Body of pancreas (tissue), 4 donors: ENCODE measurements at regions not wholly inside any gene's neighbourhood (a gene's known extent, or its start where the extent isn't known, plus 50 kb on each side); places are given as distances from the start of the nearest gene placed in this dataset.

Source experiments
- POLR2A ChIP-seq, 3 donors: fragments of 450-650 bp; IDR thresholded peaks; one replicate each; pipeline ENCODE4 v1.6.1; 2016; ENCODE audit warnings: antibody characterized with exemption in 3 of 3, mild to moderate bottlenecking in 2 of 3
- TF ChIP-seq, protein P1 (sequence below), 7 experiments: fragments of 450-650 bp in 4 of 7; fragments of 200-600 bp in 3 of 7; sonication (generic) in 3 of 7; IDR thresholded peaks; one replicate each; pipeline ENCODE4 v1.5.1; 2016 to 2019; ENCODE audit warnings: antibody characterized with exemption in 7 of 7

GRCh38 chr12:11580125-11580751 is 69.2 kb upstream of the ETV6 start:
- TF ChIP-seq, protein P1, sequence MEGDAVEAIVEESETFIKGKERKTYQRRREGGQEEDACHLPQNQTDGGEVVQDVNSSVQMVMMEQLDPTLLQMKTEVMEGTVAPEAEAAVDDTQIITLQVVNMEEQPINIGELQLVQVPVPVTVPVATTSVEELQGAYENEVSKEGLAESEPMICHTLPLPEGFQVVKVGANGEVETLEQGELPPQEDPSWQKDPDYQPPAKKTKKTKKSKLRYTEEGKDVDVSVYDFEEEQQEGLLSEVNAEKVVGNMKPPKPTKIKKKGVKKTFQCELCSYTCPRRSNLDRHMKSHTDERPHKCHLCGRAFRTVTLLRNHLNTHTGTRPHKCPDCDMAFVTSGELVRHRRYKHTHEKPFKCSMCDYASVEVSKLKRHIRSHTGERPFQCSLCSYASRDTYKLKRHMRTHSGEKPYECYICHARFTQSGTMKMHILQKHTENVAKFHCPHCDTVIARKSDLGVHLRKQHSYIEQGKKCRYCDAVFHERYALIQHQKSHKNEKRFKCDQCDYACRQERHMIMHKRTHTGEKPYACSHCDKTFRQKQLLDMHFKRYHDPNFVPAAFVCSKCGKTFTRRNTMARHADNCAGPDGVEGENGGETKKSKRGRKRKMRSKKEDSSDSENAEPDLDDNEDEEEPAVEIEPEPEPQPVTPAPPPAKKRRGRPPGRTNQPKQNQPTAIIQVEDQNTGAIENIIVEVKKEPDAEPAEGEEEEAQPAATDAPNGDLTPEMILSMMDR (IDR thresholded peaks at IDR 0.05), result no peak
- TF ChIP-seq POLR2A (IDR thresholded peaks at IDR 0.05), result no peak
